Liver (tissue), 3 donors: ENCODE measurements at regions not wholly inside any gene's neighbourhood (a gene's known extent, or its start where the extent isn't known, plus 50 kb on each side); places are given as distances from the start of the nearest gene placed in this dataset.

Experiments used
- GABPA ChIP-seq, 2 donors: IDR thresholded peaks in 1 of 2; conservative IDR thresholded peaks in 1 of 2; 2 replicates each; pipeline ENCODE4 v1.6.1; 2016; ENCODE audit warnings: antibody characterized with exemption in 2 of 2, mild to moderate bottlenecking in 1 of 2, moderate library complexity in 1 of 2
- HNF4G ChIP-seq: IDR thresholded peaks from 2 replicates; pipeline ENCODE4 v1.6.1; 2016; ENCODE audit warnings: antibody characterized with exemption
- JUND ChIP-seq, 2 donors: IDR thresholded peaks; 2 replicates each; pipeline ENCODE4 v1.6.1; 2016; ENCODE audit warnings: antibody characterized with exemption in 2 of 2
- RAD21 ChIP-seq, 2 donors: IDR thresholded peaks; 2 replicates each; pipeline ENCODE4 v1.6.1; 2016; ENCODE audit warnings: antibody characterized with exemption in 2 of 2, mild to moderate bottlenecking in 2 of 2
- RXRA ChIP-seq, 2 donors: IDR thresholded peaks; 2 replicates each; pipeline ENCODE4 v1.6.1; 2017 to 2018; ENCODE audit warnings: antibody characterized with exemption in 2 of 2, mild to moderate bottlenecking in 1 of 2
- SP1 ChIP-seq: IDR thresholded peaks from 2 replicates; pipeline ENCODE4 v1.6.1; 2018; ENCODE audit warnings: antibody characterized with exemption, mild to moderate bottlenecking
- TAF1 ChIP-seq: conservative IDR thresholded peaks from 2 replicates; pipeline ENCODE4 v1.6.1; 2016; ENCODE audit warnings: antibody characterized with exemption, mild to moderate bottlenecking
- YY1 ChIP-seq: IDR thresholded peaks from 2 replicates; pipeline ENCODE4 v1.6.1; 2016; ENCODE audit warnings: antibody characterized with exemption, mild to moderate bottlenecking
- TF ChIP-seq, protein P1 (sequence below): fragments of 150-350 bp; IDR thresholded peaks from 2 replicates; pipeline ENCODE4 v1.5.1; 2017; ENCODE audit warnings: improper control_type of control experiment, low read depth, low read length; ENCODE audit not compliant: missing input control
- TF ChIP-seq, protein P2 (sequence below): IDR thresholded peaks from 2 replicates; pipeline ENCODE4 v1.6.1; 2016; ENCODE audit warnings: antibody characterized with exemption
- TF ChIP-seq, protein P3 (sequence below): IDR thresholded peaks from 2 replicates; pipeline ENCODE4 v1.6.1; 2016; ENCODE audit warnings: antibody characterized with exemption, mild to moderate bottlenecking
- TF ChIP-seq, protein P4 (sequence below): IDR thresholded peaks from 2 replicates; pipeline ENCODE4 v1.6.1; 2016; ENCODE audit warnings: antibody characterized with exemption
- TF ChIP-seq, protein P5 (sequence below): IDR thresholded peaks from 2 replicates; pipeline ENCODE4 v1.6.1; 2016; ENCODE audit warnings: antibody characterized with exemption
- donor health status: healthy.
- donor health status: healthy.

DNA sequence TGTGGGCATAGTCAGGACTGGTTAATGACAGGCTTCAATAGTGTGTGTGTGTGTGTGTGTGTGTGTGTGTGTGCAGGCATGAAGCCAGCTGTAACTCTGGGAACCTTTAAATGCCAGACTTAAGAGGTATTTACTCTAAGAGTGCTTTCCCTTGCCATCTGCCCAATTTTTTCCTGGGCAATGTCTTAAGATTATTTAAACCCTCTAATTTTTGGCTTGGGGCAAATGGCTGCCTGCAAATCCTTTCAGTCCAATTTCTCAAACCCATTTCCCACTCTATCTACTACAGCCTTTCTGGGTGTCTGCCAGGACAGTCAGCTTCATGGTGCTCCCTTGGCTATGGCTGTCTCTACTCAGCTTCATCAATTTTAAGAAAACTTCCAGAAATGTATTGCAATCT, 62.6 kb upstream of the C1GALT1 start:
- TF ChIP-seq, protein P1, sequence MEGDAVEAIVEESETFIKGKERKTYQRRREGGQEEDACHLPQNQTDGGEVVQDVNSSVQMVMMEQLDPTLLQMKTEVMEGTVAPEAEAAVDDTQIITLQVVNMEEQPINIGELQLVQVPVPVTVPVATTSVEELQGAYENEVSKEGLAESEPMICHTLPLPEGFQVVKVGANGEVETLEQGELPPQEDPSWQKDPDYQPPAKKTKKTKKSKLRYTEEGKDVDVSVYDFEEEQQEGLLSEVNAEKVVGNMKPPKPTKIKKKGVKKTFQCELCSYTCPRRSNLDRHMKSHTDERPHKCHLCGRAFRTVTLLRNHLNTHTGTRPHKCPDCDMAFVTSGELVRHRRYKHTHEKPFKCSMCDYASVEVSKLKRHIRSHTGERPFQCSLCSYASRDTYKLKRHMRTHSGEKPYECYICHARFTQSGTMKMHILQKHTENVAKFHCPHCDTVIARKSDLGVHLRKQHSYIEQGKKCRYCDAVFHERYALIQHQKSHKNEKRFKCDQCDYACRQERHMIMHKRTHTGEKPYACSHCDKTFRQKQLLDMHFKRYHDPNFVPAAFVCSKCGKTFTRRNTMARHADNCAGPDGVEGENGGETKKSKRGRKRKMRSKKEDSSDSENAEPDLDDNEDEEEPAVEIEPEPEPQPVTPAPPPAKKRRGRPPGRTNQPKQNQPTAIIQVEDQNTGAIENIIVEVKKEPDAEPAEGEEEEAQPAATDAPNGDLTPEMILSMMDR = no peak
- TF ChIP-seq, protein P2, sequence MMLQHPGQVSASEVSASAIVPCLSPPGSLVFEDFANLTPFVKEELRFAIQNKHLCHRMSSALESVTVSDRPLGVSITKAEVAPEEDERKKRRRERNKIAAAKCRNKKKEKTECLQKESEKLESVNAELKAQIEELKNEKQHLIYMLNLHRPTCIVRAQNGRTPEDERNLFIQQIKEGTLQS = no peak
- TF ChIP-seq GABPA (IDR thresholded peaks at IDR 0.05 in 1 of 2, conservative IDR thresholded peaks at IDR 0.05 in 1 of 2) (no peak), RAD21 (IDR thresholded peaks at IDR 0.05) (no peak), HNF4G (no peak), JUND (IDR thresholded peaks at IDR 0.05) (no peak), RXRA (IDR thresholded peaks at IDR 0.05) (no peak), SP1 (no peak), YY1 (no peak), TAF1 (no peak)
- TF ChIP-seq, protein P3, sequence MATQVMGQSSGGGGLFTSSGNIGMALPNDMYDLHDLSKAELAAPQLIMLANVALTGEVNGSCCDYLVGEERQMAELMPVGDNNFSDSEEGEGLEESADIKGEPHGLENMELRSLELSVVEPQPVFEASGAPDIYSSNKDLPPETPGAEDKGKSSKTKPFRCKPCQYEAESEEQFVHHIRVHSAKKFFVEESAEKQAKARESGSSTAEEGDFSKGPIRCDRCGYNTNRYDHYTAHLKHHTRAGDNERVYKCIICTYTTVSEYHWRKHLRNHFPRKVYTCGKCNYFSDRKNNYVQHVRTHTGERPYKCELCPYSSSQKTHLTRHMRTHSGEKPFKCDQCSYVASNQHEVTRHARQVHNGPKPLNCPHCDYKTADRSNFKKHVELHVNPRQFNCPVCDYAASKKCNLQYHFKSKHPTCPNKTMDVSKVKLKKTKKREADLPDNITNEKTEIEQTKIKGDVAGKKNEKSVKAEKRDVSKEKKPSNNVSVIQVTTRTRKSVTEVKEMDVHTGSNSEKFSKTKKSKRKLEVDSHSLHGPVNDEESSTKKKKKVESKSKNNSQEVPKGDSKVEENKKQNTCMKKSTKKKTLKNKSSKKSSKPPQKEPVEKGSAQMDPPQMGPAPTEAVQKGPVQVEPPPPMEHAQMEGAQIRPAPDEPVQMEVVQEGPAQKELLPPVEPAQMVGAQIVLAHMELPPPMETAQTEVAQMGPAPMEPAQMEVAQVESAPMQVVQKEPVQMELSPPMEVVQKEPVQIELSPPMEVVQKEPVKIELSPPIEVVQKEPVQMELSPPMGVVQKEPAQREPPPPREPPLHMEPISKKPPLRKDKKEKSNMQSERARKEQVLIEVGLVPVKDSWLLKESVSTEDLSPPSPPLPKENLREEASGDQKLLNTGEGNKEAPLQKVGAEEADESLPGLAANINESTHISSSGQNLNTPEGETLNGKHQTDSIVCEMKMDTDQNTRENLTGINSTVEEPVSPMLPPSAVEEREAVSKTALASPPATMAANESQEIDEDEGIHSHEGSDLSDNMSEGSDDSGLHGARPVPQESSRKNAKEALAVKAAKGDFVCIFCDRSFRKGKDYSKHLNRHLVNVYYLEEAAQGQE = no peak
- TF ChIP-seq, protein P4, sequence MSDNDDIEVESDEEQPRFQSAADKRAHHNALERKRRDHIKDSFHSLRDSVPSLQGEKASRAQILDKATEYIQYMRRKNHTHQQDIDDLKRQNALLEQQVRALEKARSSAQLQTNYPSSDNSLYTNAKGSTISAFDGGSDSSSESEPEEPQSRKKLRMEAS = no peak
- TF ChIP-seq, protein P5, sequence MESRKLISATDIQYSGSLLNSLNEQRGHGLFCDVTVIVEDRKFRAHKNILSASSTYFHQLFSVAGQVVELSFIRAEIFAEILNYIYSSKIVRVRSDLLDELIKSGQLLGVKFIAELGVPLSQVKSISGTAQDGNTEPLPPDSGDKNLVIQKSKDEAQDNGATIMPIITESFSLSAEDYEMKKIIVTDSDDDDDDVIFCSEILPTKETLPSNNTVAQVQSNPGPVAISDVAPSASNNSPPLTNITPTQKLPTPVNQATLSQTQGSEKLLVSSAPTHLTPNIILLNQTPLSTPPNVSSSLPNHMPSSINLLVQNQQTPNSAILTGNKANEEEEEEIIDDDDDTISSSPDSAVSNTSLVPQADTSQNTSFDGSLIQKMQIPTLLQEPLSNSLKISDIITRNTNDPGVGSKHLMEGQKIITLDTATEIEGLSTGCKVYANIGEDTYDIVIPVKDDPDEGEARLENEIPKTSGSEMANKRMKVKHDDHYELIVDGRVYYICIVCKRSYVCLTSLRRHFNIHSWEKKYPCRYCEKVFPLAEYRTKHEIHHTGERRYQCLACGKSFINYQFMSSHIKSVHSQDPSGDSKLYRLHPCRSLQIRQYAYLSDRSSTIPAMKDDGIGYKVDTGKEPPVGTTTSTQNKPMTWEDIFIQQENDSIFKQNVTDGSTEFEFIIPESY = no peak
